GM18867 (cell line): ENCODE measurements at regions not wholly inside any gene's neighbourhood (a gene's known extent, or its start where the extent isn't known, plus 50 kb on each side); places are given as distances from the start of the nearest gene placed in this dataset.

Experiments used
- ATAC-seq: cut with Tn5 transposase; IDR thresholded peaks from one replicate; pipeline ENCODE4 v1.9.1; 2021; ENCODE audit warnings: mild to moderate bottlenecking, moderate library complexity; ENCODE audit not compliant: unreplicated experiment

DNA sequence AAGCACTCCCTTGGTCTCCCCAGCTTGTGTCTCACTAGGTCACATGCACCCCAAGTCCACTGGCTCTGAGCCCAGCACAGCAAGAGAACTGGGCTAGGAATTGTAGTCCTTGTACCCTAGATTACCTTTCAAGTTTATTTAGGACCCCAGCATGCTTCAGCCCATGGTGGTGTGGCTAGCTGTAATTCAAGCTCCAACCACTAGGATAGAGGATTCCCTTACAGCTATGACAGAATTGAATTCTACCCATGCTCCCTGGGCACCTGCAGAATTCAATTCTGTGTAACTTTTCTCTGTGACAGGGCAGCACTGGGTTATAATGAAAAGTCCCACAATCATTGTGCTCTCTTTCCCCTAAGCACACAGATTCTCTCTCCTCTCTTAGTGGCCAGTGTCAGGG, 253.8 kb upstream of the DMD start:
- no peak for ATAC-seq

GRCh38 chrX:33457102-33457501, 245.8 kb upstream of the DMD start:
- no peak for ATAC-seq

- ATAC-seq = no peak
Measured at GRCh38 chrX:33447285-33447684, 235.9 kb upstream of the DMD start.

- peak; percentile 91 for ATAC-seq
Measured at GRCh38 chrX:33434256-33435092, 223.1 kb upstream of the DMD start.

DNA sequence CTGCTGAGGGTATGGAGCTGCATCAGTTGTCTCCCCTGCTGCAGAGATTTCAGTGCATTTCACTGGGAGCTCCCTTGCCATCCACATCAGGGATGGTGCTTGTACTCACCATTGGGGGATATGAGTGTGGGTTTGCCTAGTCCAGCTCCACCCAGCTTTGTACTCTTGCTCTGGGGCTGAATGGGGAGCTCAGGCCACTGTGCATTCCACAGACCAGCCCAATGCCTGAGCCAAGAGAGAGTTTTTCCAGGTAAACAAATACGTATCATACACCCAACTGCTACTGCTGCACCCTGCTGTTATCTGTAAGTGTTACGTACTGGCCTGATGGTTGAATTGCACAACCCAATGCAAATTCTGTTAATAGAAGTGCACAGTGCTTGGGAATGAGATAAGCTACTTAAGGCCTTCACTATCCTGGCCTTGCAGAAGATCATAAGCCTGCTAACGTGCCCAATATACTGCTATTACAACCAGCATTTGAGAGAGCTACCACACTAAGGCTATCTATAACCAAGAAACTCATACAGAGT, 205.0 kb upstream of the DMD start:
- ATAC-seq = no peak

- no peak for ATAC-seq
Measured at GRCh38 chrX:33415459-33415858, 204.1 kb upstream of the DMD start.

DNA sequence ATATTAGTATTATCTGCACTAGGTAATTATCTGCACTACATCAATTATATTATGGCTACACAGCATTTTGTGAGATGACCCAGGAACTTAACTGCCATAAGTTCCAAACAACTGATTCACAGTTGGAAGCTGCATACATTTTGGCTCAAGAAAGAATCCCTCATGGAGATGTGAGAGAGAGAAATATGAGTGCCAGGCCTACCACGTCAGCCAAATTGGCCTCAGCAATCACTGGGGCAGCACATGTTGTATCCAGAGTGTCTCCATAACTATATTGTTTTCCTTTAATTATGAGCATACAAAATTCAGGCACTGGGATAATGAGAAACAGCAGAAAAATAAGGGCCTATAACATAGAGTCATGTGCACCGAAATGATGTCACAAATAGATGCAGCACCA, 174.2 kb upstream of the DMD start:
- ATAC-seq = no peak

DNA sequence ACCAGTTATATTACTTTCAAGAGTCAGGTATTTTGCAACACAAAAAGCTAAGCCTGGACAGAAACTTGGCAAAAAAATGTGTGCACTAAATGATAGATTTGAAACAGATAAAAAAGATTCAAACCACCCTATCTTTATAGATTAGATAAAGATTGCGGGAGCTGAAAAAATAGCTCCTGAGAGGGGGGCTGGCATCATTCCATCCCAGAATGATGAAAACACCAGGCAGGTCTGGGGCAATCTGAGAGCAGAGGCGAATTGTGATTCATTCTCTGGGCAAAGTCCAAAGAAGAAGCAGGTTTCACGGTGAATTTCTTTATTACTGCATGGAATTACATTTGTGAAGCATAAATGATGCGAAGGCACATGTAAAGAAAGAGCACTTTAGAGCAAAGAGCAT, 168.5 kb upstream of the DMD start:
- no peak for ATAC-seq

- ATAC-seq = no peak
Measured at GRCh38 chrX:33357606-33358005, 146.3 kb upstream of the DMD start.

DNA sequence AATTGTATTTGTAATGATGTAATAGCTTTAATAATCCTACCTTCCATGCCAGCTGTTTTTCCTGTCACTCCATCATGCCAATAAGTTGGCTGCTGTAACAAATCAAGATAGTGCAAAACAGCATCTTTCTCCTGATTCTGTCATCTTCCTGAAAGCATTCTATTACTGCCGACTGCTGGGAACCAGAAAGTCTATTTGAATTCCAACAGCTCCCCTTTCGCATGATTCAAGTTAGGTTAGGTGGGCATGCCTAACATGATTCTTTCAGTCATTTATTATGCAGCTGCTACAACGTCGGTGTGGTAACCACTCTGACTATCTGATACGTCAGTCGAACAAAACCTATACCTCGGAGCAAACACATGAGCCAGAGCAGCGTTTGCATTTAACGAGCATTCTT, 127.9 kb upstream of the DMD start:
- ATAC-seq = no peak

DNA sequence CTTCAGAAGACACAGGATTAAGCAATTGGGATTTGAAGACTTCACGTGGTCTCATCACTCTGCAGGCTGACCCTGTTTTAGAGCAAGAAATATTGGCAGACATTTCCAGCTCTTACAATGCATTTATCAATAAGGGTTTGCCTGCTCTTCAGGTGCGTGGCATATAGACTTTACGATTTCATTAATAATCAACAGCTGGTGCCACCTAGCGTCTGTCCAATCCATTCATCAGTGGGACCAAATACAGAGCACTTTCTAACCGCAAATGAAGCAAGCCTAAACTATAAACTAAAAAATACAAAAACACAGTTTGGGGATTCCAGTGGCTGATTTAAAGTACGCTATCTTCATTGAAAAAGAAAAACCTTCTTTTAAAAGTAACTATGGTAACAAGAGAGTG, 125.4 kb upstream of the DMD start:
- no peak for ATAC-seq

- ATAC-seq = no peak
Measured at GRCh38 chrX:33333271-33333670, 121.9 kb upstream of the DMD start.

GRCh38 chrX:33330798-33331197, 119.4 kb upstream of the DMD start:
- ATAC-seq = no peak

DNA sequence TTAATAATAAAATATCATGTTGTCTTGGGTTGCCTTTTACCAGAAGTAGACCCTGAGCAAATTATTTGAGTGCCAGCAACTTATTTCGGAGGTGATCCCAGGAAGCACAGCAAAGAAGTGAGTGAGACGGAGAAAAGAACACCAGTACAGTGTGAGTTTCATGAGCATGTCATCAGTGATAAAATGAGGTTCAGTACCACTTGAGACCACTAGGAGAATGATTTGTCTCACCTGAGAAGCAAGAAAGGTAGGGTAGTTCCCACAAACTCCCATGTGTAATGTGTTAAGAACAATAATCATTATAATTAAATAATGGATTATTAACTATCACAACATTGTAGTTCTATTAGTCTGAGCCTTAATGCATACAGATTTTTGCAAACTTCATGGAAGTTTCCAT, 112.8 kb upstream of the DMD start:
- no peak for ATAC-seq

GRCh38 chrX:33307911-33308354, 96.6 kb upstream of the DMD start:
- ATAC-seq = no peak

DNA sequence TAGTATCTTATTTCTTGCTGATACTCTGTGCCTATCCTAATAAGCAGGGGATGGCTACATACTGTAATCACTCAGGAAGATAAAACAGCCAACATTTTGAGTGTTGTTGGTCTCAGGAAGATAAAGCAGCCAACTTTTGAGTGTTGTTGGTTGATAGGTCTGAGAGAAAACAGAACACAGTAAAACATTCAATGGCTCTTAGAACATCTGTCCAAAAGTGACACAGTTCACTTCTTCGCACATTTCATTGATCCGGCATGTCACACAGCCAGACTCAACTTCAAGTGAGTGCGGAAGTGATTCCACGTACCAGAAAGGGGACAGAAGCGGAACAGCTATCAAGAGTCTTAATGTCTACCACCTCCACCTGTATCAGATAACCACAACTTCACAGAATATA, 87.3 kb upstream of the DMD start:
- no peak for ATAC-seq

DNA sequence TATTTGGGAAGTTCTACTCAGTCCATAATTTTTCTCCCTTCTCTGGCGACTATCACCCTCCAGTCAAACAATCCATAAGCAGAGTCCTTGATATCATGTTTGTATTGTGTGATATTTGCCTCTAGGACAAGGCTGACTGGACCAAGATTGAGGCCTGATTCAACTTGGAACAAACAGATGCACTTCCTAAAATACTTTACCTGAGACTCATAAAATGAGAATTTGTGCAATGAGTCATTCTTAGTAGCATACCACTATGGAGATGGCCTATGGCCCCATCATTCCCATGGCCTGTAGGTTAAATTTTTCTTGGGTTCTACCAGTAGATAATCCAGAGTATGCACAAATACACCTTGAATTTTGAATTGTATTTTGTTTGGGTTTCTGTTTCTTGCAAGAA, 74.2 kb upstream of the DMD start:
- ATAC-seq = no peak

GRCh38 chrX:33277046-33277445, 65.7 kb upstream of the DMD start:
- ATAC-seq = no peak

DNA sequence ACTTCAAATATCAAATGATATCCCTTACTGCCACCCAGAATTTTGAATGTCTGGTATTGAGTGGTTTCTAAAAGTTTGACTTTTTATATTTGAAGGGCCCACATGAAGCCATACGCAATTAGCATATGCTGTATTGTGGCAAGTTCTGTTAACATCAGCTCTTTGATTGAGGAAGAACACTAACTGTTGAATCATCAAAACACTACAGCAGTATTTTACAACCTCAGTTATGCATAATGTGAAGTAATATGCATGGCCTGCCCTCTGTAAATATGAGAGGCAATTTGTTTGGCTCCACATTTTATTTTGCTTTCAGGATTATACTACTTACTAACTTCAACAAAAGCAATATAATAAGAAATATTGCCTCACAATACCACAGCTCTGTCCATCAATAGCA, 62.2 kb upstream of the DMD start:
- no peak for ATAC-seq

GRCh38 chrX:33272986-33273385, 61.6 kb upstream of the DMD start:
- no peak for ATAC-seq
